A673 (cell line): ENCODE measurements at regions not wholly inside any gene's neighbourhood (a gene's known extent, or its start where the extent isn't known, plus 50 kb on each side); places are given as distances from the start of the nearest gene placed in this dataset.

ENCODE experiments used
- EZH2 ChIP-seq: fragments of 200-600 bp; sonication (generic); IDR thresholded peaks from 2 replicates; pipeline ENCODE4 v1.6.1; 2017; ENCODE audit warnings: borderline replicate concordance, low read depth, mild to moderate bottlenecking, mixed read lengths, antibody characterized with exemption, low read length; ENCODE audit not compliant: poor library complexity, severe bottlenecking
- TF ChIP-seq, protein P1 (sequence below): fragments of 300-800, 200-600 bp; sonication (generic); conservative IDR thresholded peaks from 2 replicates; pipeline ENCODE4 v1.5.1; 2017; ENCODE audit warnings: low read depth, mild to moderate bottlenecking, antibody characterized with exemption, low read length, moderate library complexity, mixed read lengths

DNA sequence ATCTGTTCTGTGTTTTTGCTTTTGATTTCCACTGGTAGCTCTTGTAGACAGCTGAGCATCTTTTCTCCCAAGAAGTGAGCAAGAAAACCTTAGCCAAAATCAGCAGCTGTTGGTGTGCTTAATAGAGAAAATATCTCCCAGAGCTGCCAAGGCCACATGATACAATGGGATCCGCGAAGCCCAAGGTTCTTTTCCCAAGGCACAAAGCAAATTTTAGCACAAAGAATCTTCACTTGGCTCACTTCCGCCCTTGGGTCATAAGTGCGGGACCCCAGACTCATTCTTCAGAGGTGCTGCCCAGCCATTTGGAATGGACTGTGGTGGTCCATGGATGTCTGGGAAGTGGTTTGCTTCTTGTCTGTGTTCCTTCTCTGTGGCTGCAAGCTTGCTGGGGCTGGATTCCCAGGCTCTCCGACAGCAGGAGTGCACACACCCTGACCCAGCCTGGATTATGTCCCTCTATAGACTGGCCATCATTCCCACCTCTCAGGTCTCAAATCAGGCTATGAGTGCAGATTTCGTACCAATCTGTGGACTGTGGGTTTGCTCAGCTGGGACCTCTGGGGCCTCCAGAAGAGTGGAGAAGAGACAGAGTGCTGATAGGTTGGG is 93.0 kb upstream of the TMEM72 start:
- TF ChIP-seq, protein P1, sequence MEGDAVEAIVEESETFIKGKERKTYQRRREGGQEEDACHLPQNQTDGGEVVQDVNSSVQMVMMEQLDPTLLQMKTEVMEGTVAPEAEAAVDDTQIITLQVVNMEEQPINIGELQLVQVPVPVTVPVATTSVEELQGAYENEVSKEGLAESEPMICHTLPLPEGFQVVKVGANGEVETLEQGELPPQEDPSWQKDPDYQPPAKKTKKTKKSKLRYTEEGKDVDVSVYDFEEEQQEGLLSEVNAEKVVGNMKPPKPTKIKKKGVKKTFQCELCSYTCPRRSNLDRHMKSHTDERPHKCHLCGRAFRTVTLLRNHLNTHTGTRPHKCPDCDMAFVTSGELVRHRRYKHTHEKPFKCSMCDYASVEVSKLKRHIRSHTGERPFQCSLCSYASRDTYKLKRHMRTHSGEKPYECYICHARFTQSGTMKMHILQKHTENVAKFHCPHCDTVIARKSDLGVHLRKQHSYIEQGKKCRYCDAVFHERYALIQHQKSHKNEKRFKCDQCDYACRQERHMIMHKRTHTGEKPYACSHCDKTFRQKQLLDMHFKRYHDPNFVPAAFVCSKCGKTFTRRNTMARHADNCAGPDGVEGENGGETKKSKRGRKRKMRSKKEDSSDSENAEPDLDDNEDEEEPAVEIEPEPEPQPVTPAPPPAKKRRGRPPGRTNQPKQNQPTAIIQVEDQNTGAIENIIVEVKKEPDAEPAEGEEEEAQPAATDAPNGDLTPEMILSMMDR, result no peak
- no peak for TF ChIP-seq EZH2
